ENCODE measurements at regions not wholly inside any gene's neighbourhood (a gene's known extent, or its start where the extent isn't known, plus 50 kb on each side); places are given as distances from the start of the nearest gene placed in this dataset.
"Not testable (repeated sequence)": the region's sequence is repeated elsewhere in the genome, so short reads cannot be mapped to it uniquely, and the experiment has no call there.

DNA sequence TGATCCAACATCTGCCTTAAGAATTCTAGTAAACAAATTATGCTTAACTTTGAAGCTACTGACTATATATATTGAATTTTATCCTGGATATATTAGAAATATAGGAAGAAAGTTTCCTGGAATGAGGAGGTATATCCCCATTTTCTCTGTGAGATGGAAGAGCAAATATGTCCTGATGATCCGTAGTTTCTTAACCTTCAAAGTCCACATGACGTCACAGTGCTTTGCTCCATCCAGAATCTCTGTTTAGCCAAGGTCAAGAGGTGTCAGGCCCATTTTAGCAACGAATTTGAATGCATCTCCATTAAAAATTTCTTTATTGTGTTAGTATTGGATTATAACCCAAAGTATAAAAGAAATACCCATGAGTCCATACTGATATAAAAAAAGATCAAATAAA, 162.5 kb downstream of the PRL start:
- no peak for DNase-seq

DNA sequence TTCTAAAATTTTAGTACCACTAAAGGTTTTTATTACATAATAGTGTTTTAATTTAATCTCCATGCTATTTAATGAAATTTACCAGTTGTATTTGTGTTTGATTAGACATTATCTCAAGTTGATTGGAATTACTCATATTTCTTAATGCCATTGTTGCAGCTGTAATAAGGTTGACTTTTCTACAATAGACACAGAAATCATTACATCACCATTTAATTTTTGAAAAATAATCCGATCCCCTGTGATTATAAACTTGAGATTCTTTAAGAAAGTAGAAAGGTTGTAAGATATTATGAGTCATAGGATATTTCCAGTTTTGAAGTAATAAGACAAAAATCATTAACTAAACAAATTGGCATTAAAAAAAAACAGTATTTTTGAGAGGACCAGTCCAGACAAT, 161.4 kb downstream of the PRL start:
- DNase-seq = no peak

DNA sequence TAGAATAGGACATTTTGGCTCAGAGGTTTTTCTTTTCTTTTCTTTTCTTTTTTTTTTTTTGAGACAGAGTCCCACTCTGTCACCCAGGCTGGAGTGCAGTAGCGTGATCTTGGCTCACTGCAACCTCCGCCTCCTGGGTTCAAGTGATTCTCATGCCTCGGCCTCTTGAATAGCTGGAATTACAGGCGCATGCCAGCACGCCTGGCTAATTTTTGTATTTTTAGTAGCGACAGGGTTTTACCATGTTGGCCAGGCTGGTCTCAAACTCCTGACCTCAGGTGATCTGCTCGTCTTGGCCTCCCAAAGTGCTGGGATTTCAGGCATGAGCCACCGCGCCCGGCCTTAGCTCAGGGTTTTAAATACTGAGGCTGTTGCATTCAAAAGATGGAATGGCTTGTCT, 156.1 kb downstream of the PRL start:
- not testable (repeated sequence) for DNase-seq

DNA sequence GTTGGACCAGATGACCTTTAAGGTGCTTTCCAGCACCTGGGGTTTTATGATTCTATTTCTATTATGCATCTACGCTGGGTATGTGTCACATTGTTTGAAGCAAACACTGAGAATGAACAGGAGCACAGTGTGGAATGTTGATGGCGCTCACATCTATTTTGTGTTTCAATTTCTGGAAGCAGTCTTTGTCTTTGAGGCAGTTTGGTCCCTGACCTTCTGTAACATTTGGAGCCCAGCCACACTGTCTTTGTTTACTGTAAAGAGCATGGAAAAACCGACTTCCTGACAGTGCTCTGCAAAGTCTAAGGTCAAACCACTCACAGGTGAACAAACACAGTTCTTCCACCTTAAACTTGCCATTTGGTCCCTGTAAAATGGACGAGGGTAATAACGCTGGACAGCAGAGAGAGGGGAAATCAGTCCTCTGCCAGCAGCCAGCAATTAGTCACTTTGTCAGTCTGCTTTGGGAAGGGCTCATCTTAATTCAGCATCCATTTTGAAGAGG, 155.5 kb downstream of the PRL start:
- DNase-seq = peak; percentile 99

DNA sequence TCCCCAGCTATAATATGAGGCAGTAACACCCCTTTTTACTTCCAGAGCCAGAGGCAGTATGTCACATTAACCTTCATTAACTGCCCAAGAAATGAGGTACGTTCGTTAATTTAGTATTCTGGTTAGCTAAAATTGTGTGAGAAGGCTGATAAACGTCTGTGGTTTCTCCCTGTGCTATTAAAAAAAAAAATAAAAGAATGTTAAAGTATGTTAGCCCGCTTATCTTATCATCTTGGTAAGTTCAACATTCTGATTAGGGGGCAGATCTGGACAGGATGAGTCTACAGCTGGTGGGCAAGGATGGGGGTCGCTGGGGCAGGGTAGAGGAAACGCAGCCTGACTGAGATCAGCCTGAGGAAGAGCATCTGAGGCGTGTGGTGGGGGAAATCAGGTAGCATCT, 154.0 kb downstream of the PRL start:
- no peak for DNase-seq

DNA sequence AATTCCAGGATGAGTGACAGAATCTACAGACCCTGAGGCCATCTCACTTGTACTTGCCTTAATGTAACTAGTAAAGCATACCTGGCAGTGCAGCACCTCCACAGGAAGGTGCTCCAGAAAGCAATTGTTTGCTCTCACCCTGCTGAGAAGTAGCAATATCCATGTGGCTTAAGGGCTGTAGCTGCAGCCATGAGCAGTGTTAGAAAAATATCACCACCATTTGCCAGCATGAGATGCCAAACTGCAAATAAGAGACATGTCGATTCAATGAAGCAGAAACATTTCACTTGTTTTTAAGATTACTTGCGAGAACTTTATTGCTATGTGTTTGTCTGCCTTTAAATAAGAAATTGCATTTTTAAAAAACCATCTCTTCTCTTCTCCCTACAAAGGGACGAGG, 151.5 kb downstream of the PRL start:
- no peak for DNase-seq

DNA sequence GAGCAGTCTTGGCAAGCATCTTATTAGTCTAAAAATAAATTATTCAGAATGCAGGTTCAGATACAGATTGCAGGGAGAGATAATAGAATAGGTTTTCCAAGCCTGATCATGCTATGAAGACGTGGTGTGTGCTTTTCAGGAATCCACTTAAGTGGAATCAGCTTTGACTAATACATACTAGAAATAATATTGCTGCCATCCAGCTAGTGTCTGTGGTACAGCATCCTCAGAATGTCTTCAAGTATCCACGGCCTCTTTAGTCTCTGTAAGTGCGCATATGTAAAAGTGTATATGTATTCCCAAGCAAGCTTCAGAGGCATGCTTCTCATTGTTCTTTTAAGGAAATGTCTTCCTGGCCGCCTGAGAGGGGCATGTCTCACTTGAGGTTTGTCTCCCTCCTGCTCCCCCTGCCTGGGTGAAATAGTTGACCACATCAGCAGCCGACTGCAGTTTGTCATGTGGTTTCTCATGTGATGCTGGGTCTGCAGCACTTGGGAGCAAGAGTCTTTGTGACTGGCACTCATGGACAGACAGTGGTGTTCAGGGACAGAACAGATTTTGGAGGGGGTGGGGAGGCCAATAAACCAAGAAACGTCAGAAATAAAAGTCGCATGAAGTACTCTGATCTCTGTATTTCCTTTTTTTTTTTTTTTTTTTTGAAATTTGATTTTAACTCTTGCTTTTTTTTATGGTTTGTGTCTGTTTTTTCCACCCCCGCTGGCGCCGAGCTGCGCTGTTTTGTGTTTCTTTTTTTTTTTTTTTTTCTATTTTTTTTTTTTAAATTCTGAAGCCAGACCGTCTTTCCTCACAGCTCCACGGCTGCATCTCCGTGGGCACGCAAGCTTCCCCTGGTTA, 150.8 kb downstream of the PRL start:
- DNase-seq = no peak

DNA sequence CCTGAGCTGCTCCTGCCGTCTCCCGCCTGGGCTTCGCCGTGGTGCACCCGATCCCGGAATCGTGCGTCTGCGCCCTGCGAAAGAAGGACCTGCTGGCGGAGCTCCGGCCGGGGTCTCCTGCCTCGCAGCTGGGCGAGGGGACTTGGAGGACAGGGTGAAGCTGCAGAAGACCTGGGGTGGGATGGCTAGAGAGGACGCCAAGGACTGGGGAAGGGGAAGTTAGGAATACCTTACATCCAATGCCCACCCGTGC, 150.2 kb downstream of the PRL start:
- DNase-seq = no peak

DNA sequence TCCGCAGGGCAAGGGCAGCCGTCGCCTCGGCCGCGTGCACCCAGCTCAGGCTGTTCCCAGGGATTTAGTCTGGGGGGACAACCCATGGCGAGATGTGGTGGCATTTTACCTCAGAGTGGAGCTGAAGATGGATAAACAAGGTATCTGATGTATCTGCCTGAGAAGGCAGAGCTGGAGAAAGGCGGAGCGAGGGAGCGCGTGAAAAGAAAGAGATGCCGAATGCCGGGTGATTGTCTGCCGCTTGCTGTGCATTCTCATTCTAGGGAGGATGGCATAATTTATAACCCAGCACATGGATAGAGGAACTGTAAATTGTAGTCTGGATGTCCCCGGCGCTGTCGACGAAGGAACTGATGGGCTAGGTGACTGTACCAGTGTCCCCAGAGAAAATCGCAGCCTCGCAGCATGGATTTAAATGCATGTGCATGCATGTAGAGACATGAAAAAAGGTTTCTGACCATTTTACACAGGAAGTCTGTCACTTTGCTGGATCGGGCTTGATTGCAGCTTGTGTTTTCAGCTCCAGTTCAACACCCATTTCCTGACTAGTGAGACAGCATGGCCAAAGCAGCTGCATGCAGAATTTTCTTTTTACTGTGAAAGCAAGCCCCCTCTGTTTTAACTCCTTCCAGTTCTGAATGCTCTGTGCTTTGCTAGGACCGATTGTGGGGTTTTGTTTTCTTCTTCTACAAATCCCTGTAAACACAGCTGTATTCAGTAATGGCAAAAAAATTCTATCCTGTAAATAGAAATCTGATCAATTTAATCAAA, 149.7 kb downstream of the PRL start:
- no peak for DNase-seq

DNA sequence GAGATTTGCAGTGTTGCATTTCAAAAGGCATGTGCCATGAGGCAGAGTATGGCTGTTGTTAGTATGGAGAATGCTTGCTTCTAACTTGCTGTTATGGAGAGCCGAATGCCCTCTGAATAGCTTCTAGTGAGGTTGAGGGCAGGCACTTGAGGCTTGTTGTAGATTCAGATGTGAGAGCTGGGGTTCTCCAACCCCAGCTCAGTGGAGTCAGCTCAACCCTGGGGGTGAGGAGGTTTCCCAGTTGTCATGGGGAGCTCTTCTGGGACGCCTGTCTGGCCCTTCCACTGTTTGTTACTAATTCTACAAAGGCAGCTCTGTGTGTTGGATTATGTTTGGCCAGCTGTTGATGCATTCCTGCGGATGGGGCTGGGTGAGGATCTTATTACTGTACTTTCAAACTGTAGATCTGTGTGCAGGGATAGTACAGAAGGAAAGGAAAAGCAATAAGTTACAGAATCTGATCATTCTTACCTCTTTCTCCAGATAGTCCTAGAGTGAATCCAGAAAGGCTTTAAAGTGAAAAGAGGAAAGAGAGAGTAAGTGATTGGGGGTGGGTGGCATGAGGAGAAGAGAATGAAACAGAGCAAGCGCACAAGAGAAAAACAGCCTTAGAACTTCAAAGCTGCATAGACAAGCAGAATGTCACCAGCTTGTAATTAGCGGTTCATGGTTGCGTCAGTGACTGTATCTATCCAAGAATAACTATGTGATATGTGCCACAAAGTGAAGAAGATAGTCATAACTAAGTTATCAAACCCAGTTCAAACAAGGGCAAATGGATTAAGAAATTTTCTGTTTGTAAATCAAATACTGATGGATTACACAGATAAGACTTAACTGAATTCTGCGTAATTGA, 148.7 kb downstream of the PRL start:
- DNase-seq = peak; percentile 93

DNA sequence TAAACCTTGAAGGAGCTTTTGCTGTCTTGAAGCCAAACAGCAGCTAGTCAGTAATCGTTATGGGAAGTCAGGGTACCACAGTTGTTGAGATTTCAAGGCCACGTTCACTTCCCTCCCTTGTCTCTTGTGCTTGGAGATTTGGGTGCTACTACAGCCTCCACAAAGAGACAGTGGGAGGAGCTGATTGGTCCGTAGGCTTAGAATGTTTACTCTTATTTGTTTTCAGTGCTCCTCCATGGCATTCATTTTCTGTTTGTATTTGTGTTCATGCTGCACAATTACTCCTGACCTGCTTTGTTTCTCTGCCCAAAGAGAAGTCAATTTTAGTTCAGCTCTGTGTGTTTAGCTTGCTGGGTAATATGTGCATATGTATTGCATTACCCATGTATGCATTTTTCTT, 147.7 kb downstream of the PRL start:
- DNase-seq = no peak

DNA sequence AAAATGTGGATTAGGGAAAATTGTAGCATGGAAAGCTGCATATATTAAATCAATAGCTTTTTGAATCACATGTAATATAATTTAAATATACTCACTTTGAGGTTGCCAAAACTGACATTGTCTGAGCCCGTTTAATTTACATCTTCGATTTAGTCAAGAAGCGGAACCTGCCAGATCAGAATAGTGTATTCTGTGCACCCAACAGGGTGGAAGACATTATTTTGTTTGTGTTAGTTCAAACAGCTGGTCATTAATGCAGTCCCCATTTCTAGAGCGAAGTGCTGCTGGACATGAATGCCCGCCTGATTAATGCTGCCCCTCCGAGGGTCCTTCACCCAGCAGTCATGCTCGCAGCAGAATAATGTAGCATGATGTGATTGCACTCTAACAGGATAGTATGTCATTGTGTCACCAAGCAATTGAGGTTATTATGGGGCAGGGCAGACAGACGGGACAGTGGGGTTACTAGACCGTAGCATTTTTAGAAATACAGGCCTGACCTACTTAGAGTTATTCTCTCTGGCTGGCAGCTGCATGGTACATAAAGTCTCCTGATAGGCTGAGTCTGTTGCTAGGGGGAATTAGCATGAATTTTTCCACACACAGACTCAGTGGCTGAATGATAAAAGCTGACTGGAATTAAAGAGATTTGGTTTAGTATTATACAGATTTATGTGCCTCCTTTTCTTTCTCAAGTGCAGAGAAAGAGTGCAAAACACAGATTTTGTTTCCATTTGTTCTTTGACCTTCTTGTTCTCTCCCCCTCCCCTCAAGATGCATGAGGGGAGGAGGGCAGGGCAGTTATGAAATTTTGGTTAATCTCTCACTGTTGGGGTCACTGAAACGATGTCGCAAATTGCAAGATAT, 147.1 kb downstream of the PRL start:
- DNase-seq = peak; percentile 95

DNA sequence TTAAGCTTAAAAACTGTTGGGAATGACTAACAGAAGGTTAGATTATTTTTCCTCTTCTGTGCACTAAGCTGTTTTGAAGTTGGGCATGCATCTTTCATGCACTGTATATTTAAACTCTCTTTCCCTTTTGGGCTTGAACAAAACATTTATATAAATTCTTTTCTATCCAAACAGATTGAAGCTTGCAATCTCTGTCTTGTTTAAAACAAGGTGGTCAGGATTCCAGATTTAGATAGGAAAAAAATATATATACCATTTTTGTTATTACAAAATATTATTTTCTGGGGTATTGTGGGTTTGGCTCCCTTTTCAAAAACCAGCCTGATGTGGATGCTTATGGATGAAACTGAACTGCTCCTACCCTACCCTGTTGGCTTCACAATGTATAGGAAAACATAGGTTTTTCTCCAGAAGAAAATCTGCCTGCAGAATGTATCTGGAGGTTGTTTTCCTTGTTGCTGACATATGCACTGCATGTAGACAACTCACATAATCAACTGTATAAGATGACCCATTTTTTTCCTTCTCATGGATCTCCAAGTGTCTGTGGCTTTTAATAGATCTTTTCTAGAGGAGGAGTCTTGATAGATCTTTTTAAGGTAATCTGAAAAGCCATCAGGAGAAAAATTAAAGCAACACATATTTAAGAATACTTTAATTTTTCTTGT, 146.3 kb downstream of the PRL start:
- no peak for DNase-seq

DNA sequence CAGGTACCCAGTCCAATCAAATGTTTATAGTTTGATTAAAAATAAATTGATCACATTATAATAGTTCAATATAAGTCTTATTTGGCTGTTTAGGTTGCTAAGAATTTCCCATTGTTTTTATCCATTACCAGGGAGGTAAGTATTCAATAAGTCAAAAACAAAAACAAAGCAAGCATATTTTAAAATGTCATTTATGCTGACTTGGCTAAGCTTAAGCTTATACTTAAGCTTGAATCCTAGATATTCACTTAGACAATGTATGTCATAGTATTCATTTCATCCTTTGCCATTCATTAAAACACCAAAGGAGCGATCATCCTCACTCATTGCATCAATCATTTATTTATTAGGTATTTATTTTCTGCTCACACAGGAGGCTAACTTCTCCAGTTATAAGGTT, 144.9 kb downstream of the PRL start:
- no peak for DNase-seq

DNA sequence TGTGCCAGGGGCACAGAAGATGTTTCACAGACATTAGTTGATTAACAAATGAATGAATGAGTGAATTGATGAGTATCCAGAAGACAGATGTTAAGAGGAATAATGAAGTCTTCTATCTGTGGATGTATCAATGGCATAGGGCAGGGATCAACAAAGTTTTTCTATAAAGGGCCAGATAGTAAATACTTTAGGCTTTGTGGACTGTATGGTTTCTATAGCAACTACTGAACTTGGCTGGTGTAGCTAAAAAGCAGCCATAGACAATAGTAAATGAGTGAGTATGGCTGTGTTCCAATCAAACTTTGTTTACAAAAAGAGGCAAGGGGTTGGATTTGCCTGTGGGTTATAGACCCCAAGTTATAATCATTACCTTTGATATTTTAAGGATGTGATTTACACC, 144.0 kb downstream of the PRL start:
- DNase-seq = no peak

DNA sequence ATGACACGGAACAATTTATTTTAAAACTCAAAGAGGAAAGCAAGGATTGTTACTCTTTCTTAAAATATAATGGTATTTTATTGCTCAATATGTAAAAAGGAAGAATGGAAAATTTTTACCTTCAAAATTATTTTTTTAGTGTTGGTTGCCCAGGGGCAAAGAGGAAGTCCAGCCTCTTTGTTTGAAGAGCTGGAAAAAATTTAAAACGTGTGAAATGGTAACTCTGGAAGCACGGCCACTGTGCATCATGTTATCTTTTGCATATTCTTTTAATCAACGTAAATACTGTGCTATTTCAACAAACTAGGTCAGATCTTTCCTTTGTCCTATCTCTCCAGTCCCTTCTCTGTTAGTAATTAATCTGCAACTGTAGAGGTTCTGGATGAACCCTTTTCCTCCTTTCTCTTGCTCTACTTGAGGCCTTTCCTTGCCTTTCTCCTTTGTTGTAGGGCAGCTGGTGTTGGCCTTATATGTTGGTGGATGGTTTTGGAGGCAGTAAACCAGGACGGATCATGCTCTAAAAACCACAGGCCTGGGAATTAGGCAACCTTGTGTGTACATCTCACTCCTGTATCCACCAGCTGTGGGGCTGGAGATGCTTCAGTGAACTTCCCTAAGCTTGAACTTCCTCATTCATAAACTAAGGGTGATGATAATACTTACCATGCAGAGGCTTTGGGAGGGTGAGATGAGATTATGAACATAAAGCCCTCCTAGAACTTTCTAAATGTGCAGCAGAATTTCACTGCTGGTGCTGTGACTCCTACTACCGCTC, 143.3 kb downstream of the PRL start:
- DNase-seq = no peak

DNA sequence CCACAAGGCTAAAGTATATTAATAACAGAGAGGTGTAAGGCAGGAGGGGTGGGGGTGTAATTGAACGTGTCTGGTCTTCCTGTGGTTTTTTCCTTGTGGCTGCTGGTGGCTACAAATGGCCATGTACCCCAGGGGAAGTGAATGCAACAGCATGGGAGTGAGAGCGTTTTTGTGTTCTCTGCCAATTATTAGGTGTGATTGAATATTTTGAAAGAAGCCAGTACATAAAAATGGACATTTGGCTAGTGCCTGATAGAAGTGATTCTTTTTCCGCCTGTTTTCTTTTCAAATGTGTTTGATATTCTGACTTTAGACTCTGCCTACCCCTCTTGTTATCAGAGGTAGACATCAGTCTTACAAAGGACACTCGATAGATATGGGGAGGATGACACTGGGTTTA, 141.3 kb downstream of the PRL start:
- no peak for DNase-seq

DNA sequence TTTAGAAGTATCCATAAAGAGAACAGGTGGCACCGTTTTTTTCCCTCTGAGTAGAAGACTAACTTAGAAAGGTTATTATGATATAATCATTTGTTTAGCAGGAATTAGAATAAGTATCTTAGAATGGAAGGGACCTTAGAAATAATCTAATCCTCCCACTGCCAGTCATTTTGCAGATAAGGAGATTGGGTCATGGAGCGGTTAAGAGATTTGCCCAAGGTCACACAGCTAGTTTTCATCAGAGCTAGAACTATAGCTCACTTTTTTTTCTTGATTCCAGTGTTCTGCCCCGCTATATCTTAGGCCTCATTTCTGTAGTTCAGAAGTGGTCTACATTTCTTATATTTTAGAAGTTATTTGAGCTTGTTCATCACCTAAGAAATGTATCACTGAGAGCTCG, 139.6 kb downstream of the PRL start:
- DNase-seq = no peak

DNA sequence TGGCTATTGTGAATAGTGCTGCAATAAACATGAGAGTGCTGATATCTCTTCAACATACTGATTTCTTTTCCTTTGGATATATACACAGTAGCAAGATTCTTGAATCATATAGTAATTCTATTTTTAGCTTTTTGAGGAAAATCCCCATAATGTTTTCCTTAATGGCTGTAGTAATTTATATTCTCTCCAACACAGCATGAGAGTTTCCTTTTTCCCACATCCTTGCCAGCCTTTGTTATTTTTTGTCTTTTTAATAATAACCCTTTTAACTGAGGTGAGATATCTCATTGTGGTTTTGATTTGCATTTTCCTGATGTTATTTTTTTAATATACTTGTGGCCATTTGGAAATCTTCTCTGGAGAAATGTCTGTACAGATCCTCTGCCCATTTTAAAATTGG, 132.6 kb downstream of the PRL start:
- no peak for DNase-seq

DNA sequence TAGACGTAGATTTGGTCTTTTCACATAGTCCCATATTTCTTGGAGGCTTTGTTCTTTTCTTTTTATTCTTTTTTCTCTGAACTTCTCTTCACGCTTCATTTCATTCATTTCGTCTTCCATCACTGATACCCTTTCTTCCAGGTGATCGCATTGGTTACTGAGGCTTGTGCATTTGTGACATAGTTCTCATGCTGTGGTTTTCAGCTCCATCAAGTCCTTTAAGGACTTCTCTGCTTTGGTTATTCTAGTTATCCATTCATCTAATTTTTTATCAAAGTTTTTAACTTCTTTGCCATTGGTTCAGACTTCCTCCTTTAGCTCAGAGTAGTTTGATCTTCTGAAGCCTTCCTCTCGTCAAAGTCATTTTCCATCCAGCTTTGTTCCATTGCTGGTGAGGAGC, 125.8 kb downstream of the PRL start:
- DNase-seq = not testable (repeated sequence)

DNA sequence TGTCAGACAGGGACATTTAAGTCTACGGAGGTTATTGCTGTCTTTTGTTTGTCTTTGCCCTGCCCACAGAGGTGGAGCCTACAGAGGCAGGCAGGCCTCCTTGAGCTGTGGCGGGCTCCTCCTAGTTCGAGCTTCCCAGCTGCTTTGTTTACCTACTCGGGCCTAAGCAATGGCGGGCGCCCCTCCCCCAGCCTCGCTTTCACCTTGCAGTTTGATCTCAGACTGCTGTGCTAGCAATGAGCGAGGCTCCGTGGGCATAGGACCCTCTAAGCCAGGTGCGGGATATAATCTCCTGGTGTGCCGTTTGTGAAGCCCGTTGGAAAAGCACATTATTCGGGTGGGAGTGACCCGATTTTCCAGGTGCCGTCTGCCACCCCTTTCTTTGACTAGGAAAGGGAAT, 125.0 kb downstream of the PRL start:
- not testable (repeated sequence) for DNase-seq
